ENCODE measurements at regions not wholly inside any gene's neighbourhood (a gene's known extent, or its start where the extent isn't known, plus 50 kb on each side); places are given as distances from the start of the nearest gene placed in this dataset.

GRCh38 chr14:42848652-42849051 lies 1242.0 kb downstream of the LRFN5 start:
- DNase-seq (ENCODE audit: low spot score in 2 of 2) (no peak), ATAC-seq (no peak)
- no peaks in the 10 kb centered on the region for H3K4me1 Mint-ChIP-seq
- peaks cover 21% of the 10 kb centered on the region for H3K9me3 Mint-ChIP-seq
- no peak overlapping the region for H3K4me3 Mint-ChIP-seq
- no peak overlapping the region for H3K27ac Mint-ChIP-seq
- H3K36me3 Mint-ChIP-seq = no peaks in the 10 kb centered on the region

- H3K27ac Mint-ChIP-seq = no peak overlapping the region
- peaks cover 17% of the 10 kb centered on the region for H3K9me3 Mint-ChIP-seq
- no peaks in the 10 kb centered on the region for H3K4me1 Mint-ChIP-seq
- H3K36me3 Mint-ChIP-seq = no peaks in the 10 kb centered on the region
- DNase-seq (ENCODE audit: low spot score in 2 of 2) = no peak
- H3K4me3 Mint-ChIP-seq = no peak overlapping the region
- no peak for ATAC-seq
Measured at GRCh38 chr14:42814817-42815216, 1208.1 kb downstream of the LRFN5 start.

- ATAC-seq = no peak
- H3K27ac Mint-ChIP-seq = no peak overlapping the region
- no peak overlapping the region for H3K4me3 Mint-ChIP-seq
- peaks cover 11% of the 10 kb centered on the region for H3K9me3 Mint-ChIP-seq
- H3K36me3 Mint-ChIP-seq = no peaks in the 10 kb centered on the region
- no peaks in the 10 kb centered on the region for H3K4me1 Mint-ChIP-seq
- DNase-seq (ENCODE audit: low spot score in 2 of 2) = no peak
Measured at GRCh38 chr14:42806909-42807315, 1200.2 kb downstream of the LRFN5 start.

GRCh38 chr14:42804141-42804540 lies 1197.5 kb downstream of the LRFN5 start:
- H3K27ac Mint-ChIP-seq = no peak overlapping the region
- no peak for ATAC-seq
- no peak overlapping the region for H3K4me3 Mint-ChIP-seq
- DNase-seq (ENCODE audit: low spot score in 2 of 2) = no peak
- no peaks in the 10 kb centered on the region for H3K36me3 Mint-ChIP-seq
- H3K4me1 Mint-ChIP-seq = no peaks in the 10 kb centered on the region
- peaks cover 5% of the 10 kb centered on the region for H3K9me3 Mint-ChIP-seq

GRCh38 chr14:42802346-42802745 lies 1195.7 kb downstream of the LRFN5 start:
- no peak for ATAC-seq
- no peaks in the 10 kb centered on the region for H3K4me1 Mint-ChIP-seq
- no peaks in the 10 kb centered on the region for H3K36me3 Mint-ChIP-seq
- no peak for DNase-seq (ENCODE audit: low spot score in 2 of 2)
- H3K9me3 Mint-ChIP-seq = peaks cover 14% of the 10 kb centered on the region
- no peak overlapping the region for H3K27ac Mint-ChIP-seq
- no peak overlapping the region for H3K4me3 Mint-ChIP-seq

- Mint-ChIP-seq H3K9me3 (peaks cover 6% of the 10 kb centered on the region), H3K4me3 (no peak overlapping the region), H3K4me1 (no peaks in the 10 kb centered on the region), H3K27ac (no peak overlapping the region), H3K36me3 (no peaks in the 10 kb centered on the region)
- ATAC-seq (no peak), DNase-seq (ENCODE audit: low spot score in 2 of 2) (no peak)
Measured at GRCh38 chr14:42792166-42792565, 1185.5 kb downstream of the LRFN5 start.

GRCh38 chr14:42782754-42783153 lies 1176.1 kb downstream of the LRFN5 start:
- Mint-ChIP-seq H3K36me3 (no peaks in the 10 kb centered on the region), H3K9me3 (peaks cover 13% of the 10 kb centered on the region), H3K4me1 (no peaks in the 10 kb centered on the region), H3K27ac (no peak overlapping the region), H3K4me3 (no peak overlapping the region)
- DNase-seq (ENCODE audit: low spot score in 2 of 2) (no peak), ATAC-seq (no peak)

GRCh38 chr14:42778984-42779383 lies 1172.3 kb downstream of the LRFN5 start:
- Mint-ChIP-seq H3K9me3 (peaks cover 12% of the 10 kb centered on the region), H3K4me1 (no peaks in the 10 kb centered on the region), H3K36me3 (no peaks in the 10 kb centered on the region), H3K4me3 (no peak overlapping the region), H3K27ac (no peak overlapping the region)
- ATAC-seq (no peak), DNase-seq (ENCODE audit: low spot score in 2 of 2) (no peak)

- Mint-ChIP-seq H3K4me3 (no peak overlapping the region), H3K9me3 (peaks cover 16% of the 10 kb centered on the region)
- ATAC-seq = no peak
Measured at GRCh38 chr14:42750771-42751170, 1144.1 kb downstream of the LRFN5 start.

GRCh38 chr14:42742084-42742483 lies 1135.4 kb downstream of the LRFN5 start:
- Mint-ChIP-seq H3K9me3 (peaks cover 23% of the 10 kb centered on the region), H3K4me3 (no peak overlapping the region), H3K4me1 (no peaks in the 10 kb centered on the region), H3K27ac (no peak overlapping the region), H3K36me3 (no peaks in the 10 kb centered on the region)
- no peak for ATAC-seq
- DNase-seq (ENCODE audit: low spot score in 2 of 2) = no peak

More at GRCh38 chr14:42750771-42751170, 1144.1 kb downstream of the LRFN5 start:
- DNase-seq (ENCODE audit: low spot score in 2 of 2) = no peak
- Mint-ChIP-seq H3K27ac (no peak overlapping the region), H3K36me3 (no peaks in the 10 kb centered on the region), H3K4me1 (no peaks in the 10 kb centered on the region)

GRCh38 chr14:42736408-42736807 lies 1129.7 kb downstream of the LRFN5 start:
- no peaks in the 10 kb centered on the region for H3K4me1 Mint-ChIP-seq
- ATAC-seq (no peak), DNase-seq (ENCODE audit: low spot score in 2 of 2) (no peak)
- H3K27ac Mint-ChIP-seq = no peak overlapping the region
- no peaks in the 10 kb centered on the region for H3K36me3 Mint-ChIP-seq
- no peak overlapping the region for H3K4me3 Mint-ChIP-seq
- H3K9me3 Mint-ChIP-seq = peaks cover 19% of the 10 kb centered on the region

- ATAC-seq = no peak
Measured at GRCh38 chr14:42734041-42734440, 1127.4 kb downstream of the LRFN5 start.

GRCh38 chr14:42732005-42732404 lies 1125.3 kb downstream of the LRFN5 start:
- no peaks in the 10 kb centered on the region for H3K36me3 Mint-ChIP-seq
- H3K9me3 Mint-ChIP-seq = peaks cover 19% of the 10 kb centered on the region
- DNase-seq (ENCODE audit: low spot score in 2 of 2) (no peak), ATAC-seq (no peak)
- no peaks in the 10 kb centered on the region for H3K4me1 Mint-ChIP-seq
- no peak overlapping the region for H3K4me3 Mint-ChIP-seq
- H3K27ac Mint-ChIP-seq = no peak overlapping the region

More at GRCh38 chr14:42734041-42734440, 1127.4 kb downstream of the LRFN5 start:
- DNase-seq (ENCODE audit: low spot score in 2 of 2) = no peak
- H3K36me3 Mint-ChIP-seq = no peaks in the 10 kb centered on the region
- H3K4me3 Mint-ChIP-seq = no peak overlapping the region
- no peaks in the 10 kb centered on the region for H3K4me1 Mint-ChIP-seq
- no peak overlapping the region for H3K27ac Mint-ChIP-seq
- peaks cover 17% of the 10 kb centered on the region for H3K9me3 Mint-ChIP-seq

GRCh38 chr14:42731480-42731879 lies 1124.8 kb downstream of the LRFN5 start:
- Mint-ChIP-seq H3K4me3 (no peak overlapping the region), H3K36me3 (no peaks in the 10 kb centered on the region), H3K4me1 (no peaks in the 10 kb centered on the region), H3K9me3 (peaks cover 20% of the 10 kb centered on the region), H3K27ac (no peak overlapping the region)
- ATAC-seq = no peak
- DNase-seq (ENCODE audit: low spot score in 2 of 2) = no peak

- H3K36me3 Mint-ChIP-seq = no peaks in the 10 kb centered on the region
- DNase-seq (ENCODE audit: low spot score in 2 of 2) (no peak), ATAC-seq (no peak)
- no peak overlapping the region for H3K4me3 Mint-ChIP-seq
- no peaks in the 10 kb centered on the region for H3K4me1 Mint-ChIP-seq
- H3K27ac Mint-ChIP-seq = no peak overlapping the region
- peaks cover 10% of the 10 kb centered on the region for H3K9me3 Mint-ChIP-seq
Measured at GRCh38 chr14:42729681-42730080, 1123.0 kb downstream of the LRFN5 start.

- no peak overlapping the region for H3K4me3 Mint-ChIP-seq
- no peaks in the 10 kb centered on the region for H3K4me1 Mint-ChIP-seq
- H3K36me3 Mint-ChIP-seq = no peaks in the 10 kb centered on the region
- DNase-seq (ENCODE audit: low spot score in 2 of 2) (no peak), ATAC-seq (no peak)
- H3K27ac Mint-ChIP-seq = no peak overlapping the region
- peaks cover 18% of the 10 kb centered on the region for H3K9me3 Mint-ChIP-seq
Measured at GRCh38 chr14:42719391-42719790, 1112.7 kb downstream of the LRFN5 start.

- no peaks in the 10 kb centered on the region for H3K36me3 Mint-ChIP-seq
- peaks cover 15% of the 10 kb centered on the region for H3K9me3 Mint-ChIP-seq
- DNase-seq (ENCODE audit: low spot score in 2 of 2) = no peak
Measured at GRCh38 chr14:42715316-42715715, 1108.6 kb downstream of the LRFN5 start.

More at GRCh38 chr14:42715316-42715715, 1108.6 kb downstream of the LRFN5 start:
- H3K4me3 Mint-ChIP-seq = no peak overlapping the region
- H3K27ac Mint-ChIP-seq = no peak overlapping the region
- ATAC-seq = no peak
- no peaks in the 10 kb centered on the region for H3K4me1 Mint-ChIP-seq

Measured in stimulated activated effector memory CD8-positive, alpha-beta T cell treated with anti-CD3 and anti-CD28 coated beads, Interleukin-12 subunit alpha, Interleukin-12 subunit beta, amount 100 ng/mL, for 72 hours (primary cell).